HG02852 (cell line): ENCODE measurements at regions not wholly inside any gene's neighbourhood (a gene's known extent, or its start where the extent isn't known, plus 50 kb on each side); places are given as distances from the start of the nearest gene placed in this dataset.
A peak's percentile ranks its signal among the peaks of the same experiment; 100 is the strongest.
"Not testable (repeated sequence)": the region's sequence is repeated elsewhere in the genome, so short reads cannot be mapped to it uniquely, and the experiment has no call there.

ENCODE experiments used
- ATAC-seq: cut with Tn5 transposase; IDR thresholded peaks from one replicate; pipeline ENCODE4 v1.9.1; 2021; ENCODE audit warnings: mild to moderate bottlenecking, moderate library complexity; ENCODE audit not compliant: unreplicated experiment

- ATAC-seq, result no peak
Measured at GRCh38 chr3:7982126-7982525, 519.5 kb upstream of the LMCD1 start.

- no peak for ATAC-seq
Measured at GRCh38 chr3:7999384-7999783, 502.2 kb upstream of the LMCD1 start.

- ATAC-seq, result no peak
Measured at GRCh38 chr3:8001307-8001706, 500.3 kb upstream of the LMCD1 start.

GRCh38 chr3:8001712-8002111 lies 499.9 kb upstream of the LMCD1 start:
- no peak for ATAC-seq

- no peak for ATAC-seq
Measured at GRCh38 chr3:8011902-8012301, 489.7 kb upstream of the LMCD1 start.

- ATAC-seq, result no peak
Measured at GRCh38 chr3:8020047-8020841, 481.4 kb upstream of the LMCD1 start.

GRCh38 chr3:8027954-8028353 lies 473.7 kb upstream of the LMCD1 start:
- ATAC-seq, result no peak

- no peak for ATAC-seq
Measured at GRCh38 chr3:8050283-8050682, 451.3 kb upstream of the LMCD1 start.

- no peak for ATAC-seq
Measured at GRCh38 chr3:8052659-8053058, 449.0 kb upstream of the LMCD1 start.

- ATAC-seq, result not testable (repeated sequence)
Measured at GRCh38 chr3:8068135-8068534, 433.5 kb upstream of the LMCD1 start.

- ATAC-seq, result no peak
Measured at GRCh38 chr3:8069471-8069870, 432.2 kb upstream of the LMCD1 start.

GRCh38 chr3:8070011-8070410 lies 431.6 kb upstream of the LMCD1 start:
- ATAC-seq, result no peak

GRCh38 chr3:8074740-8075139 lies 426.9 kb upstream of the LMCD1 start:
- ATAC-seq, result not testable (repeated sequence)

GRCh38 chr3:8077126-8077525 lies 424.5 kb upstream of the LMCD1 start:
- ATAC-seq, result no peak

GRCh38 chr3:8080464-8080863 lies 421.2 kb upstream of the LMCD1 start:
- no peak for ATAC-seq

- ATAC-seq, result no peak
Measured at GRCh38 chr3:8085498-8085897, 416.1 kb upstream of the LMCD1 start.

GRCh38 chr3:8087951-8088350 lies 413.7 kb upstream of the LMCD1 start:
- ATAC-seq, result no peak

GRCh38 chr3:8094415-8094814 lies 407.2 kb upstream of the LMCD1 start:
- no peak for ATAC-seq

GRCh38 chr3:8095724-8096123 lies 405.9 kb upstream of the LMCD1 start:
- no peak for ATAC-seq

GRCh38 chr3:8097690-8098089 lies 403.9 kb upstream of the LMCD1 start:
- ATAC-seq, result no peak

GRCh38 chr3:8103954-8104353 lies 397.7 kb upstream of the LMCD1 start:
- peak; percentile 67 for ATAC-seq

- ATAC-seq, result no peak
Measured at GRCh38 chr3:8106921-8107320, 394.7 kb upstream of the LMCD1 start.
